ENCODE measurements at regions not wholly inside any gene's neighbourhood (a gene's known extent, or its start where the extent isn't known, plus 50 kb on each side); places are given as distances from the start of the nearest gene placed in this dataset.

- Histone ChIP-seq H3K27me3 (ENCODE audit: insufficient read depth, poor library complexity, severe bottlenecking) (no peaks in the 10 kb centered on the region), H3K4me3 (replicated peaks; ENCODE audit: insufficient read depth, low read length) (no peak overlapping the region), H3K27ac (replicated peaks) (no peak overlapping the region)
- TF ChIP-seq, protein P1, sequence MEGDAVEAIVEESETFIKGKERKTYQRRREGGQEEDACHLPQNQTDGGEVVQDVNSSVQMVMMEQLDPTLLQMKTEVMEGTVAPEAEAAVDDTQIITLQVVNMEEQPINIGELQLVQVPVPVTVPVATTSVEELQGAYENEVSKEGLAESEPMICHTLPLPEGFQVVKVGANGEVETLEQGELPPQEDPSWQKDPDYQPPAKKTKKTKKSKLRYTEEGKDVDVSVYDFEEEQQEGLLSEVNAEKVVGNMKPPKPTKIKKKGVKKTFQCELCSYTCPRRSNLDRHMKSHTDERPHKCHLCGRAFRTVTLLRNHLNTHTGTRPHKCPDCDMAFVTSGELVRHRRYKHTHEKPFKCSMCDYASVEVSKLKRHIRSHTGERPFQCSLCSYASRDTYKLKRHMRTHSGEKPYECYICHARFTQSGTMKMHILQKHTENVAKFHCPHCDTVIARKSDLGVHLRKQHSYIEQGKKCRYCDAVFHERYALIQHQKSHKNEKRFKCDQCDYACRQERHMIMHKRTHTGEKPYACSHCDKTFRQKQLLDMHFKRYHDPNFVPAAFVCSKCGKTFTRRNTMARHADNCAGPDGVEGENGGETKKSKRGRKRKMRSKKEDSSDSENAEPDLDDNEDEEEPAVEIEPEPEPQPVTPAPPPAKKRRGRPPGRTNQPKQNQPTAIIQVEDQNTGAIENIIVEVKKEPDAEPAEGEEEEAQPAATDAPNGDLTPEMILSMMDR (IDR thresholded peaks at IDR 0.05; ENCODE audit: insufficient read depth, low read length): no peak
- no peak for TF ChIP-seq GABPA (IDR thresholded peaks at IDR 0.05; ENCODE audit: low read depth)
- no peak for TF ChIP-seq SPI1 (IDR thresholded peaks at IDR 0.05; ENCODE audit: borderline replicate concordance, low read depth)
- no peak for TF ChIP-seq POLR2AphosphoS5 (IDR thresholded peaks at IDR 0.05; ENCODE audit: low read depth)
- no peak for TF ChIP-seq REST (IDR thresholded peaks at IDR 0.05; ENCODE audit: insufficient replicate concordance, low read depth)
- no peak for DNase-seq (ENCODE audit: low read depth in 1 of 2, low spot score in 1 of 2)
Observed at GRCh38 chr9:13971415-13971814, 342.5 kb downstream of the NFIB start.

DNA sequence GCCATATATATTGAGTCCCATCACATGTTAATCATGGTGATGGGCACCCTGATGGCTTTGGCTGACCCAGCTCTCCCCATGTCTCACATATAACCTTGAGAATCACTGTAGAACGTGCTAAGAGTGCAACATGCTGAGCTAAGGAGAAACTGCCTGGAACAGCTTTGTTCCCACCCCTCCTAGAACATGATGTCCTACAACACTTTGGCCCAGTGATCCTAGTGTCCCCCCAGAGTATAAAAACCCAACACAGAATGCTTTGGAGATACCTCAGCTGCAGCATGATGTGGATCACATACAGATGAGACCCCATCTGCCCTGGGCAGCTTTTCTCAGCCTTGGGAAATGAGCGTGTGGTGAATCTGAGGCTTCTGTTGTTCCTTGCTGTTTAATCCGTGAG, 343.5 kb downstream of the NFIB start:
- Histone ChIP-seq H3K27me3 (ENCODE audit: insufficient read depth, poor library complexity, severe bottlenecking) (no peaks in the 10 kb centered on the region), H3K4me3 (replicated peaks; ENCODE audit: insufficient read depth, low read length) (no peak overlapping the region), H3K27ac (replicated peaks) (no peak overlapping the region)
- DNase-seq (ENCODE audit: low read depth in 1 of 2, low spot score in 1 of 2): no peak
- TF ChIP-seq SPI1 (IDR thresholded peaks at IDR 0.05; ENCODE audit: borderline replicate concordance, low read depth) (no peak), POLR2AphosphoS5 (IDR thresholded peaks at IDR 0.05; ENCODE audit: low read depth) (no peak), GABPA (IDR thresholded peaks at IDR 0.05; ENCODE audit: low read depth) (no peak), REST (IDR thresholded peaks at IDR 0.05; ENCODE audit: insufficient replicate concordance, low read depth) (no peak)
- TF ChIP-seq, protein P1 (IDR thresholded peaks at IDR 0.05; ENCODE audit: insufficient read depth, low read length): no peak

GRCh38 chr9:13970018-13970417, 343.9 kb downstream of the NFIB start:
- no peak overlapping the region for H3K27ac ChIP-seq (replicated peaks)
- no peak for TF ChIP-seq REST (IDR thresholded peaks at IDR 0.05; ENCODE audit: insufficient replicate concordance, low read depth)
- TF ChIP-seq, protein P1 (IDR thresholded peaks at IDR 0.05; ENCODE audit: insufficient read depth, low read length): no peak
- no peak for TF ChIP-seq POLR2AphosphoS5 (IDR thresholded peaks at IDR 0.05; ENCODE audit: low read depth)
- TF ChIP-seq SPI1 (IDR thresholded peaks at IDR 0.05; ENCODE audit: borderline replicate concordance, low read depth): no peak
- no peak for TF ChIP-seq GABPA (IDR thresholded peaks at IDR 0.05; ENCODE audit: low read depth)

More at GRCh38 chr9:13970018-13970417, 343.9 kb downstream of the NFIB start:
- H3K4me3 ChIP-seq (replicated peaks; ENCODE audit: insufficient read depth, low read length): no peak overlapping the region
- H3K27me3 ChIP-seq (ENCODE audit: insufficient read depth, poor library complexity, severe bottlenecking): no peaks in the 10 kb centered on the region
- DNase-seq (ENCODE audit: low read depth in 1 of 2, low spot score in 1 of 2): no peak
